PC-9 (cell line): ENCODE measurements at regions not wholly inside any gene's neighbourhood (a gene's known extent, or its start where the extent isn't known, plus 50 kb on each side); places are given as distances from the start of the nearest gene placed in this dataset.

Experiments
- BruUV-seq: library from RNA; stranded (reverse); fragments of 400-500 nt; replicated peaks from 2 replicates; lab custom pipeline; 2021; lab: Mats Ljungman, UMichigan
- CTCF ChIA-PET: fragments of 300-600 bp; sonication (Branson Sonifier 250); formaldehyde crosslinking; loops from one replicate; lab custom pipeline; 2022; ENCODE audit warnings: antibody characterized with exemption; lab: Charles Lee
- POLR2A ChIA-PET: fragments of 300-600 bp; sonication (Branson Sonifier 250); formaldehyde crosslinking; loops from one replicate; lab custom pipeline; 2022; ENCODE audit warnings: antibody characterized with exemption; ENCODE audit not compliant: unreplicated experiment; lab: Charles Lee
- DNase-seq, 2 experiments: peaks; one replicate each; pipeline versions ENCODE4 v3.0.0 to v3.0.0-alpha.2; 2015 to 2022; ENCODE audit warnings: mixed read lengths in 1 of 2
- H2AFZ ChIP-seq: fragments of 200-600 bp; sonication (generic); 2 replicates; pipeline ENCODE4 v1.8.1; 2017; ENCODE audit warnings: antibody characterized with exemption
- H3F3A ChIP-seq: fragments of 200-600 bp; sonication (generic); 2 replicates; pipeline ENCODE4 v1.8.1; 2017; ENCODE audit warnings: antibody characterized with exemption, mild to moderate bottlenecking, low read depth; ENCODE audit not compliant: insufficient read depth
- H3K27ac ChIP-seq: fragments of 200-600 bp; sonication (generic); 2 replicates; pipeline ENCODE4 v1.6.1; 2016; ENCODE audit warnings: mixed run types
- H3K27me3 ChIP-seq: fragments of 200-600 bp; sonication (generic); 2 replicates; pipeline ENCODE4 v1.6.1; 2016; ENCODE audit warnings: low read depth, mixed run types; ENCODE audit not compliant: insufficient read depth
- H3K36me3 ChIP-seq: fragments of 200-600 bp; sonication (generic); 2 replicates; pipeline ENCODE4 v1.6.1; 2016; ENCODE audit warnings: low read depth, mixed run types
- H3K4me1 ChIP-seq: fragments of 200-600 bp; sonication (generic); replicated peaks from 2 replicates; pipeline ENCODE4 v1.6.1; 2016; ENCODE audit warnings: mixed run types; ENCODE audit not compliant: insufficient read depth
- H3K4me2 ChIP-seq: fragments of 200-600 bp; sonication (generic); 2 replicates; pipeline ENCODE4 v1.6.1; 2017; ENCODE audit warnings: mixed run types
- H3K4me3 ChIP-seq: fragments of 200-600 bp; sonication (generic); 2 replicates; pipeline ENCODE4 v1.6.1; 2016; ENCODE audit warnings: mixed run types
- H3K79me2 ChIP-seq: fragments of 200-600 bp; sonication (generic); 2 replicates; pipeline ENCODE4 v1.6.1; 2017; ENCODE audit warnings: low read depth, mixed run types
- H3K9me2 ChIP-seq: fragments of 200-600 bp; sonication (generic); 2 replicates; pipeline ENCODE4 v1.8.1; 2017; ENCODE audit warnings: mild to moderate bottlenecking; ENCODE audit not compliant: insufficient read depth
- H3K9me3 ChIP-seq: fragments of 200-600 bp; sonication (generic); 2 replicates; pipeline ENCODE4 v1.8.1; 2016; ENCODE audit warnings: low read depth; ENCODE audit not compliant: insufficient read depth
- H4K20me1 ChIP-seq: fragments of 200-600 bp; sonication (generic); 2 replicates; pipeline ENCODE4 v1.8.1; 2017; ENCODE audit not compliant: insufficient read depth
- EZH2 ChIP-seq: fragments of 200-600 bp; sonication (generic); IDR thresholded peaks from 2 replicates; pipeline ENCODE4 v1.8.0; 2017; ENCODE audit warnings: antibody characterized with exemption, low read depth
- intact Hi-C: fragments of 100-400 bp; cut with micrococcal nuclease; formaldehyde crosslinking; loops from one replicate; pipeline ENCODE4 v1.10.0; 2022; ENCODE audit not compliant: unreplicated experiment
- TF ChIP-seq, protein P1 (sequence below): fragments of 200-600 bp; sonication (generic); conservative IDR thresholded peaks from 2 replicates; pipeline ENCODE4 v1.6.1; 2017; ENCODE audit warnings: mixed run types, antibody characterized with exemption, mild to moderate bottlenecking, moderate library complexity

DNA sequence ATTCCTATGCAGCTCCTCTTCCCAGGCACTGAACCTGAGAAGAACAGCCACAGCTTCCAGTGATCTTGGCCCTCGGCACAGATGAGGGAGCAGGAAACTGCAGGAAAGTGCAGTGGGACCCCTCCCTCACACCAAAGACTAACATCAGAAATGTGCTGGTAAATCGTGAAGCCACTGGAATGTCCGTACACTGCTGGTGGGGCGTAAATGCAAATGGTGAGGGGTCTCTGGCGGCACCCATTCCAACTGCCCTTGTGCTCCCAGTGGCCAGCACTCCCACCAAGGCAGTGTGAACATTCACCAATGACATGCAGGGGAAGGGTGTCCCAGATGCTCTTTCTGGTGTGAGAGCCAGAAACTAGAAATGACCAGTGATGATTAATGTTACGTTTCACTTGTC, 574.0 kb downstream of the BRD1 start:
- BruUV-seq: no TSS peak
- H3K4me2 ChIP-seq: no peak overlapping the region
- intact Hi-C loops: no loop called here
- no peaks in the 10 kb centered on the region for H3K4me1 ChIP-seq
- CTCF ChIA-PET: no interaction called here
- H3K9me2 ChIP-seq: no peaks in the 10 kb centered on the region
- H3F3A ChIP-seq: no peaks in the 10 kb centered on the region
- H3K27ac ChIP-seq: no peak overlapping the region
- H3K9me3 ChIP-seq: no peaks in the 10 kb centered on the region
- H3K27me3 ChIP-seq: peaks cover 71% of the 10 kb centered on the region
- H3K4me3 ChIP-seq: no peak overlapping the region
- H3K36me3 ChIP-seq: no peaks in the 10 kb centered on the region
- no peaks in the 10 kb centered on the region for H3K79me2 ChIP-seq
- POLR2A ChIA-PET: no interaction called here
- H2AFZ ChIP-seq: no peak overlapping the region
- DNase-seq: no peak
- H4K20me1 ChIP-seq: no peaks in the 10 kb centered on the region; the same call in 1 of the 2 replicates
- TF ChIP-seq, protein P1, sequence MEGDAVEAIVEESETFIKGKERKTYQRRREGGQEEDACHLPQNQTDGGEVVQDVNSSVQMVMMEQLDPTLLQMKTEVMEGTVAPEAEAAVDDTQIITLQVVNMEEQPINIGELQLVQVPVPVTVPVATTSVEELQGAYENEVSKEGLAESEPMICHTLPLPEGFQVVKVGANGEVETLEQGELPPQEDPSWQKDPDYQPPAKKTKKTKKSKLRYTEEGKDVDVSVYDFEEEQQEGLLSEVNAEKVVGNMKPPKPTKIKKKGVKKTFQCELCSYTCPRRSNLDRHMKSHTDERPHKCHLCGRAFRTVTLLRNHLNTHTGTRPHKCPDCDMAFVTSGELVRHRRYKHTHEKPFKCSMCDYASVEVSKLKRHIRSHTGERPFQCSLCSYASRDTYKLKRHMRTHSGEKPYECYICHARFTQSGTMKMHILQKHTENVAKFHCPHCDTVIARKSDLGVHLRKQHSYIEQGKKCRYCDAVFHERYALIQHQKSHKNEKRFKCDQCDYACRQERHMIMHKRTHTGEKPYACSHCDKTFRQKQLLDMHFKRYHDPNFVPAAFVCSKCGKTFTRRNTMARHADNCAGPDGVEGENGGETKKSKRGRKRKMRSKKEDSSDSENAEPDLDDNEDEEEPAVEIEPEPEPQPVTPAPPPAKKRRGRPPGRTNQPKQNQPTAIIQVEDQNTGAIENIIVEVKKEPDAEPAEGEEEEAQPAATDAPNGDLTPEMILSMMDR: no peak
- TF ChIP-seq EZH2: no peak

DNA sequence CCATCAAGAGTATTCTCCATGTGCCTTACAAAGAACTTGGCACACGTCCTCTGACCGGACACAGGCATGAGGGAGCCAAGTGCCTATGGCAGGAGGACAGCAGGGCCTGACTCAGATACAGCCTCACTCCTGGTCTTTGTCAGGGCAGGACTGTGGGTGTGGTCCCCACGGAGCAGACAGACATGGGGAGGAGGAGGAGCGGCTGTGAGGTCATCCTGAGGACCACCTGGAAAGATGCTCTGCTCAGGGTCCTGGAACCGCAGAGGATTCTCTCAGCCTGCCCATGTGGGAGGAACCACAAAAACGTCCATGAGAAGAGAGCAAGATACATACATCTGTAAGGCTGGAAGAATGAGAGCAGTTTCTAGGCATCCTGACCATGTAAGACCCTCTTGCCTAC, 576.3 kb downstream of the BRD1 start:
- TF ChIP-seq, protein P1: no peak
- no peak for TF ChIP-seq EZH2
- Histone ChIP-seq H4K20me1 (no peaks in the 10 kb centered on the region; the same call in 1 of the 2 replicates), H3K4me2 (no peak overlapping the region), H3K36me3 (no peaks in the 10 kb centered on the region), H3K4me3 (no peak overlapping the region), H2AFZ (no peak overlapping the region), H3K4me1 (no peaks in the 10 kb centered on the region), H3K27me3 (peaks cover 72% of the 10 kb centered on the region), H3K27ac (no peak overlapping the region), H3F3A (no peaks in the 10 kb centered on the region), H3K79me2 (no peaks in the 10 kb centered on the region), H3K9me2 (no peaks in the 10 kb centered on the region), H3K9me3 (no peaks in the 10 kb centered on the region)
- no peak for DNase-seq
- no TSS peak for BruUV-seq
- intact Hi-C loops: no loop called here
- ChIA-PET POLR2A (no interaction called here), CTCF (no interaction called here)

- Histone ChIP-seq H3K36me3 (no peaks in the 10 kb centered on the region), H3K27ac (no peak overlapping the region), H3K4me1 (no peaks in the 10 kb centered on the region), H2AFZ (no peak overlapping the region), H3K27me3 (peaks cover 55% of the 10 kb centered on the region), H4K20me1 (no peaks in the 10 kb centered on the region; the same call in 1 of the 2 replicates), H3K9me2 (no peaks in the 10 kb centered on the region), H3K4me3 (no peak overlapping the region), H3K4me2 (no peak overlapping the region), H3K79me2 (no peaks in the 10 kb centered on the region), H3K9me3 (no peaks in the 10 kb centered on the region), H3F3A (no peaks in the 10 kb centered on the region)
- BruUV-seq: no TSS peak
- intact Hi-C loops: no loop called here
- ChIA-PET POLR2A (no interaction called here), CTCF (no interaction called here)
- TF ChIP-seq, protein P1: no peak
- no peak for TF ChIP-seq EZH2
- no peak for DNase-seq
These were observed 580.3 kb downstream of the BRD1 start for GRCh38 chr22:49247194-49247924.
